ENCODE measurements at regions not wholly inside any gene's neighbourhood (a gene's known extent, or its start where the extent isn't known, plus 50 kb on each side); places are given as distances from the start of the nearest gene placed in this dataset.

DNA sequence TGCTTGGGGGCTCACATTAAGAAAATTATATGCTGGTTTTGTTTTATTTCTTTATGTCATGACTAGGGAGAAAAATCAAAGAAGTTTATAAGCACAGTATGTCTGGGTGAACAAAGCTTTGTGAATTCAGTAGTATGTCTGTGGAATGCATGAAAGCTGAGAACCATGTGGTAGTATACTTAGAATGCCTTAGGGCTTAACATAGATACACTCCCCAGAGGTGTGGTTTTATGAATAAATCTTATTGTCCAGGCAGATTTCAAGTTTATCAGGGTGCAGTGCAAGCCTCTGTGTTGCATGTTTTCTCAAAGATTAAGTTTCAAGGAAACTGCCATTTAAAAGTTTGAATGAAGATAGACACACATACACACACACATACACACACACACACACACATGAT lies 620.5 kb downstream of the CDY2B start:
- intact Hi-C loops (cut with DNase I) = no loop called here
- Histone ChIP-seq H3K9me3 (no peaks in the 10 kb centered on the region), H3K27ac (no peak overlapping the region), H3K4me3 (no peak overlapping the region), H3K4me1 (no peaks in the 10 kb centered on the region), H3K36me3 (no peaks in the 10 kb centered on the region), H3K27me3 (ENCODE audit: low read depth) (no peaks in the 10 kb centered on the region)
- no peak for DNase-seq
- no peak for ATAC-seq
- no peak for TF ChIP-seq CTCF (IDR thresholded peaks at IDR 0.05)

DNA sequence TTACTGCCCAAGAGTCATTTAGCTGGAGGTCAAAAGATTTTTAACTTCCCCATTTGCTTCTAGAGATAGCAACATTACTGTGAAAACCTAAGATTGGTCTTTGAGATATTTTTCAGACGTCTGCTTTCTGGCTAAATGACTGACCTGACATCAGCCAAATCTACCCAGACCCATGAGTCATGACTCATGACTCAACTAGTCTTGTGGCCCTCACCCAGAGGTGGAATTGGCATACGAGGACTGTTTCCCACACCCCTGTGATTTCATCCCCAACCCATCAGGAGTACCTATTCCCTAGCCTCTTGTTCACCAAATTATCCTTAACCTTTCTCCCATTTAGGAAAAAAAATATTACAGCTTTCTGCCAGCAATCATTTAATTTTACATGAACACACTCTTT lies 641.6 kb downstream of the CDY2B start:
- Histone ChIP-seq H3K4me1 (no peaks in the 10 kb centered on the region), H3K27me3 (ENCODE audit: low read depth) (no peaks in the 10 kb centered on the region), H3K9me3 (no peaks in the 10 kb centered on the region), H3K36me3 (no peaks in the 10 kb centered on the region), H3K27ac (no peak overlapping the region), H3K4me3 (no peak overlapping the region)
- TF ChIP-seq CTCF (IDR thresholded peaks at IDR 0.05) = no peak
- intact Hi-C loops (cut with DNase I) = no loop called here
- ATAC-seq (no peak), DNase-seq (no peak)

DNA sequence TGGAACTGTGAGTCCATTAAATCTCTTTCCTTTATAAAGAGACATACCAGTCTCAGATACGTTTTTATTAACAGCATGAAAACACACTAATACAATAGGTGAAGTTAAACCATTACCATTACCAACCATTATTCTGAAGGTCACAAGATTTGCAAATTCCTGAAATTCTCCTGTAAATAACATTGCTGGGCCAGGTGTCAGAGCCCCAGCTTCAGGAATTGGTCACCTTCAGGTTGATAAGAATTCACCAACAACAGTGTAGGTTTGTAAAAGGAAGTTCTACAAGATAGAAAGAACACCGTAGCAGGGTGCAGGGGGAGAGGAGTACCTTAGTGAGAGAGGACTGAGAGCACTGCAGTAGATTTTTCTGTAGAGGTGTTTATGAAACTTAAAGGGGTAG lies 644.3 kb downstream of the CDY2B start:
- Histone ChIP-seq H3K27ac (no peak overlapping the region), H3K27me3 (ENCODE audit: low read depth) (no peaks in the 10 kb centered on the region), H3K36me3 (no peaks in the 10 kb centered on the region), H3K4me3 (no peak overlapping the region), H3K9me3 (no peaks in the 10 kb centered on the region), H3K4me1 (no peaks in the 10 kb centered on the region)
- ATAC-seq (no peak), DNase-seq (no peak)
- intact Hi-C loops (cut with DNase I) = no loop called here
- no peak for TF ChIP-seq CTCF (IDR thresholded peaks at IDR 0.05)

DNA sequence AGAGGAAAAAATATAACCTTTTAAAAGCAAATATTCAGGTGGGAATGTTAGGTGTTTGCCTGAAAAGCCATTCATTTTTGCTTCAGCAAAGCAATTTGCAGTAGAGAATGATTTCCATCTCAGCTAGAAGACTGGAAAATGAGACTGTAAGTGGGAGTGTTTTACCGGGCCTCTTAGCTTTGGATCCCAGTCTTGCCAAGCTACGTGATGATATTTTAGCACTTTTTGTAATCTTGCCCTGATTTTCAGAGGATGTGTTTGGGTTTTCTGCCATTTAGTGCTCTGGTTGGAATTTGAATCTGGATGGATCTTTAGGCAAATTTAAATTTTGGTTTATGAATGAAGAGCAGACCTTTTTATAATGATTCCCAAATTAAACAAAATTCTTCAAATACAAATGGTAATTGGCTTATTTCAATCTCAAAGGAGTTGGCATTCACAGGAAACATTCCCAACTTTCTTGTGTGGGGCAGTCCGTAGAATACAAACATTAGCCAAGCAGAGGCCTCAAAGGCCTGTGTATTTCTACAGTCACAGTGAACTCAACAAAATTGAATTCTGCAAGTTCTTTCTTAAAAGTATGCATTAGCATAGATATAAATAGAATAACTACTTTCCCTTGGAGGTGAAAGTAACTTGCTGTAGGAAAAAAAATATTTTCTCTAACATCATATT lies 646.4 kb downstream of the CDY2B start:
- TF ChIP-seq CTCF (IDR thresholded peaks at IDR 0.05) = no peak
- no peaks in the 10 kb centered on the region for H3K27me3 ChIP-seq (ENCODE audit: low read depth)
- no peak overlapping the region for H3K27ac ChIP-seq
- ATAC-seq (no peak), DNase-seq (no peak)
- no peak overlapping the region for H3K4me3 ChIP-seq
- H3K9me3 ChIP-seq = no peaks in the 10 kb centered on the region
- H3K36me3 ChIP-seq = no peaks in the 10 kb centered on the region
- intact Hi-C loops (cut with DNase I) = no loop called here
- H3K4me1 ChIP-seq = no peaks in the 10 kb centered on the region

- DNase-seq = no peak
- no peak for TF ChIP-seq CTCF (IDR thresholded peaks at IDR 0.05)
- no peaks in the 10 kb centered on the region for H3K27me3 ChIP-seq (ENCODE audit: low read depth)
- H3K36me3 ChIP-seq = no peaks in the 10 kb centered on the region
- no peak overlapping the region for H3K4me3 ChIP-seq
- no peaks in the 10 kb centered on the region for H3K4me1 ChIP-seq
- no peaks in the 10 kb centered on the region for H3K9me3 ChIP-seq
- no peak overlapping the region for H3K27ac ChIP-seq
- no peak for ATAC-seq
- intact Hi-C loops (cut with DNase I) = no loop called here
Observed at GRCh38 chrY:17231994-17232393, 648.0 kb downstream of the CDY2B start.
